Osteocyte (in vitro differentiated cells): ENCODE measurements at regions not wholly inside any gene's neighbourhood (a gene's known extent, or its start where the extent isn't known, plus 50 kb on each side); places are given as distances from the start of the nearest gene placed in this dataset.
A peak's percentile ranks its signal among the peaks of the same experiment; 100 is the strongest.

ENCODE experiments used
- DNase-seq: peaks from one replicate; pipeline ENCODE4 v3.0.0; 2021; ENCODE audit warnings: mixed read lengths; ENCODE audit not compliant: unreplicated experiment; ENCODE audit errors: extremely low spot score
- H3K27ac Mint-ChIP-seq: one replicate; pipeline ENCODE4 v1.8.0; 2021; ENCODE audit warnings: mild to moderate bottlenecking, mixed read lengths; ENCODE audit not compliant: unreplicated experiment
- H3K27me3 Mint-ChIP-seq: one replicate; pipeline ENCODE4 v1.8.0; 2021; ENCODE audit warnings: mixed read lengths; ENCODE audit not compliant: unreplicated experiment
- H3K36me3 Mint-ChIP-seq: one replicate; pipeline ENCODE4 v1.8.0; 2021; ENCODE audit warnings: mixed read lengths; ENCODE audit not compliant: unreplicated experiment
- H3K4me1 Mint-ChIP-seq: one replicate; pipeline ENCODE4 v1.8.0; 2021; ENCODE audit warnings: mixed read lengths; ENCODE audit not compliant: unreplicated experiment
- H3K4me3 Mint-ChIP-seq: one replicate; pipeline ENCODE4 v1.8.0; 2021; ENCODE audit warnings: mild to moderate bottlenecking, moderate library complexity, mixed read lengths; ENCODE audit not compliant: unreplicated experiment
- H3K9me3 Mint-ChIP-seq: one replicate; pipeline ENCODE4 v1.8.0; 2021; ENCODE audit warnings: mixed read lengths; ENCODE audit not compliant: unreplicated experiment
- CTCF ChIP-seq: fragments of 200-600 bp; sonication (generic); IDR thresholded peaks from 2 replicates; pipeline ENCODE4 v1.5.0; 2021; ENCODE audit warnings: antibody characterized with exemption, mild to moderate bottlenecking, moderate library complexity

- Mint-ChIP-seq H3K27me3 (no peaks in the 10 kb centered on the region), H3K4me1 (peaks cover 76% of the 10 kb centered on the region), H3K36me3 (peaks cover 14% of the 10 kb centered on the region), H3K4me3 (no peak overlapping the region), H3K9me3 (peaks cover 4% of the 10 kb centered on the region), H3K27ac (peak overlapping the region; percentile 95)
- DNase-seq, result no peak
- no peak for TF ChIP-seq CTCF
Measured at GRCh38 chr22:27214691-27215090, 557.3 kb downstream of the MIAT start.

- Mint-ChIP-seq H3K36me3 (peaks cover 13% of the 10 kb centered on the region), H3K27ac (peak overlapping the region; percentile 95), H3K4me1 (peaks cover 82% of the 10 kb centered on the region), H3K4me3 (no peak overlapping the region), H3K9me3 (peaks cover 4% of the 10 kb centered on the region), H3K27me3 (no peaks in the 10 kb centered on the region)
- no peak for DNase-seq
- TF ChIP-seq CTCF, result no peak
Measured at GRCh38 chr22:27215871-27216270, 558.5 kb downstream of the MIAT start.

GRCh38 chr22:27216444-27216843 lies 559.1 kb downstream of the MIAT start:
- Mint-ChIP-seq H3K4me1 (peaks cover 80% of the 10 kb centered on the region), H3K4me3 (no peak overlapping the region), H3K9me3 (peaks cover 4% of the 10 kb centered on the region), H3K27ac (peak overlapping the region; percentile 29), H3K36me3 (peaks cover 10% of the 10 kb centered on the region), H3K27me3 (no peaks in the 10 kb centered on the region)
- DNase-seq, result no peak
- TF ChIP-seq CTCF, result no peak

GRCh38 chr22:27217154-27217553 lies 559.8 kb downstream of the MIAT start:
- H3K27ac Mint-ChIP-seq, result peak overlapping the region; percentile 29
- no peak for TF ChIP-seq CTCF
- no peak for DNase-seq
- H3K36me3 Mint-ChIP-seq, result peaks cover 10% of the 10 kb centered on the region
- H3K4me3 Mint-ChIP-seq, result no peak overlapping the region
- no peaks in the 10 kb centered on the region for H3K27me3 Mint-ChIP-seq
- peaks cover 4% of the 10 kb centered on the region for H3K9me3 Mint-ChIP-seq
- H3K4me1 Mint-ChIP-seq, result peaks cover 73% of the 10 kb centered on the region

- H3K27ac Mint-ChIP-seq, result peak overlapping the region; percentile 14
- no peaks in the 10 kb centered on the region for H3K27me3 Mint-ChIP-seq
- peaks cover 6% of the 10 kb centered on the region for H3K36me3 Mint-ChIP-seq
- peaks cover 62% of the 10 kb centered on the region for H3K4me1 Mint-ChIP-seq
- no peaks in the 10 kb centered on the region for H3K9me3 Mint-ChIP-seq
- no peak for TF ChIP-seq CTCF
- peak overlapping the region; percentile 14 for H3K4me3 Mint-ChIP-seq
- DNase-seq, result no peak
Measured at GRCh38 chr22:27218012-27218920, 560.9 kb downstream of the MIAT start.
